DND-41 (cell line): ENCODE measurements at regions not wholly inside any gene's neighbourhood (a gene's known extent, or its start where the extent isn't known, plus 50 kb on each side); places are given as distances from the start of the nearest gene placed in this dataset.

Experiments
- ATAC-seq: fragments of 200-7000 bp; cut with Tn5 transposase; 3 replicates; pipeline ENCODE4 v1.9.1; 2021; ENCODE audit warnings: low read depth; ENCODE audit not compliant: insufficient read depth
- DNase-seq: peaks from one replicate; pipeline ENCODE4 v3.0.0-alpha.2; 2020
- H2AFZ ChIP-seq: 2 replicates; pipeline ENCODE4 v1.6.0; 2012; ENCODE audit warnings: low read depth, low read length
- H3K27ac ChIP-seq: 2 replicates; pipeline ENCODE4 v1.5.1; 2012; ENCODE audit warnings: low read length, inconsistent platforms
- H3K27me3 ChIP-seq: fragments of 200-600 bp; sonication (generic); 2 replicates; pipeline ENCODE4 v1.6.0; 2012; ENCODE audit warnings: low read length, mild to moderate bottlenecking, inconsistent platforms; ENCODE audit not compliant: insufficient read depth, poor library complexity
- H3K36me3 ChIP-seq: 2 replicates; pipeline ENCODE4 v1.5.1; 2012; ENCODE audit warnings: low read length, inconsistent platforms; ENCODE audit not compliant: insufficient read depth
- H3K4me1 ChIP-seq: 2 replicates; pipeline ENCODE4 v1.5.1; 2012; ENCODE audit warnings: mild to moderate bottlenecking, low read length; ENCODE audit not compliant: insufficient read depth
- H3K4me2 ChIP-seq: 2 replicates; pipeline ENCODE4 v1.6.0; 2012; ENCODE audit warnings: mild to moderate bottlenecking, moderate library complexity, low read length, inconsistent platforms; ENCODE audit not compliant: insufficient read depth
- H3K4me3 ChIP-seq, 2 experiments: fragments of 200-600 bp in 1 of 2; shearing (Covaris generic) in 1 of 2; 2 replicates each; pipeline ENCODE4 v1.5.1; 2012 to 2016; ENCODE audit warnings: inconsistent platforms in 2 of 2, low read length in 2 of 2, mild to moderate bottlenecking in 2 of 2, low read depth in 1 of 2, moderate library complexity in 1 of 2
- H3K79me2 ChIP-seq: 2 replicates; pipeline ENCODE4 v1.6.0; 2012; ENCODE audit warnings: low read length, inconsistent platforms; ENCODE audit not compliant: insufficient read depth
- H3K9ac ChIP-seq: 2 replicates; pipeline ENCODE4 v1.6.0; 2012; ENCODE audit warnings: low read depth, mild to moderate bottlenecking, inconsistent platforms, low read length, moderate library complexity
- H3K9me3 ChIP-seq: 2 replicates; pipeline ENCODE4 v1.5.1; 2012; ENCODE audit warnings: low read length, moderate library complexity, mild to moderate bottlenecking, inconsistent platforms; ENCODE audit not compliant: insufficient read depth, severe bottlenecking
- H4K20me1 ChIP-seq: 2 replicates; pipeline ENCODE4 v1.6.0; 2012; ENCODE audit warnings: low read length; ENCODE audit not compliant: insufficient read depth
- CTCF ChIP-seq: IDR thresholded peaks from 2 replicates; pipeline ENCODE4 v1.5.1; 2012; ENCODE audit warnings: borderline replicate concordance, low read length, moderate library complexity, mild to moderate bottlenecking; ENCODE audit not compliant: poor library complexity, severe bottlenecking; ENCODE audit errors: extremely low read depth
- EZH2 ChIP-seq: IDR thresholded peaks from 3 replicates; pipeline ENCODE4 v1.6.1; 2012; ENCODE audit warnings: borderline replicate concordance, low read depth, mild to moderate bottlenecking, moderate library complexity, low read length, inconsistent platforms; ENCODE audit not compliant: severe bottlenecking

- H3K4me3 ChIP-seq = no peak overlapping the region
- H2AFZ ChIP-seq = no peak overlapping the region
- no peak for ATAC-seq
- no peaks in the 10 kb centered on the region for H3K9me3 ChIP-seq
- H3K4me1 ChIP-seq = no peaks in the 10 kb centered on the region
- H3K36me3 ChIP-seq = no peaks in the 10 kb centered on the region
- no peak for TF ChIP-seq CTCF
- TF ChIP-seq EZH2 = no peak
- H3K4me2 ChIP-seq = no peak overlapping the region
- no peak overlapping the region for H3K27ac ChIP-seq
- no peaks in the 10 kb centered on the region for H4K20me1 ChIP-seq
- H3K27me3 ChIP-seq = peaks cover 12% of the 10 kb centered on the region
- no peaks in the 10 kb centered on the region for H3K79me2 ChIP-seq
- no peak for DNase-seq
- no peak overlapping the region for H3K9ac ChIP-seq
These were observed 75.8 kb upstream of the PAX2 start for GRCh38 chr10:100669616-100670015.

GRCh38 chr10:100670368-100670767, 75.0 kb upstream of the PAX2 start:
- H3K9ac ChIP-seq = no peak overlapping the region
- DNase-seq = no peak
- H3K27ac ChIP-seq = no peak overlapping the region
- H3K4me3 ChIP-seq = no peak overlapping the region
- no peaks in the 10 kb centered on the region for H3K4me1 ChIP-seq
- TF ChIP-seq CTCF = no peak
- no peaks in the 10 kb centered on the region for H3K79me2 ChIP-seq
- no peaks in the 10 kb centered on the region for H3K9me3 ChIP-seq
- H3K4me2 ChIP-seq = no peak overlapping the region
- no peaks in the 10 kb centered on the region for H3K36me3 ChIP-seq
- H2AFZ ChIP-seq = no peak overlapping the region
- H3K27me3 ChIP-seq = peaks cover 9% of the 10 kb centered on the region
- ATAC-seq = no peak
- no peaks in the 10 kb centered on the region for H4K20me1 ChIP-seq

GRCh38 chr10:100670828-100671479, 74.4 kb upstream of the PAX2 start:
- Histone ChIP-seq H3K79me2 (no peaks in the 10 kb centered on the region), H3K27ac (no peak overlapping the region), H2AFZ (no peak overlapping the region), H3K9ac (no peak overlapping the region), H3K4me1 (no peaks in the 10 kb centered on the region), H3K4me2 (no peak overlapping the region), H3K36me3 (no peaks in the 10 kb centered on the region), H3K9me3 (no peaks in the 10 kb centered on the region), H3K27me3 (peaks cover 9% of the 10 kb centered on the region), H3K4me3 (no peak overlapping the region), H4K20me1 (no peaks in the 10 kb centered on the region)
- ATAC-seq (no peak), DNase-seq (no peak)
- TF ChIP-seq CTCF = peak; percentile 6
- TF ChIP-seq EZH2 = no peak

- no peak for TF ChIP-seq CTCF
- no peak for TF ChIP-seq EZH2
- Histone ChIP-seq H3K79me2 (no peaks in the 10 kb centered on the region), H4K20me1 (no peaks in the 10 kb centered on the region), H3K36me3 (no peaks in the 10 kb centered on the region), H3K4me2 (no peak overlapping the region), H3K4me3 (no peak overlapping the region), H2AFZ (no peak overlapping the region), H3K9ac (no peak overlapping the region), H3K9me3 (no peaks in the 10 kb centered on the region), H3K27me3 (peaks cover 9% of the 10 kb centered on the region), H3K4me1 (no peaks in the 10 kb centered on the region), H3K27ac (no peak overlapping the region)
- no peak for ATAC-seq
- DNase-seq = no peak
These were observed 73.2 kb upstream of the PAX2 start for GRCh38 chr10:100672199-100672598.
